KMS-11 (cell line): ENCODE measurements at regions not wholly inside any gene's neighbourhood (a gene's known extent, or its start where the extent isn't known, plus 50 kb on each side); places are given as distances from the start of the nearest gene placed in this dataset.

Experiments used
- H2AFZ ChIP-seq: fragments of 200-600 bp; sonication (generic); 2 replicates; pipeline ENCODE4 v1.6.1; 2016; ENCODE audit warnings: antibody characterized with exemption, mixed run types, low read depth
- H3K27ac ChIP-seq: fragments of 200-600 bp; sonication (generic); 2 replicates; pipeline ENCODE4 v1.6.1; 2016; ENCODE audit warnings: mild to moderate bottlenecking, mixed run types
- H3K27me3 ChIP-seq: fragments of 200-600 bp; sonication (generic); 2 replicates; pipeline ENCODE4 v1.6.1; 2017; ENCODE audit warnings: mild to moderate bottlenecking, low read depth, mixed run types, moderate library complexity; ENCODE audit not compliant: insufficient read depth
- H3K36me3 ChIP-seq: fragments of 200-600 bp; sonication (generic); 2 replicates; pipeline ENCODE4 v1.6.1; 2017; ENCODE audit warnings: mild to moderate bottlenecking, mixed run types; ENCODE audit not compliant: insufficient read depth
- H3K4me1 ChIP-seq: fragments of 200-600 bp; sonication (generic); 2 replicates; pipeline ENCODE4 v1.6.1; 2016; ENCODE audit warnings: mild to moderate bottlenecking, low read depth, mixed run types; ENCODE audit not compliant: poor library complexity, severe bottlenecking
- H3K4me2 ChIP-seq: fragments of 200-600 bp; sonication (generic); 2 replicates; pipeline ENCODE4 v1.7.0; 2016; ENCODE audit warnings: mild to moderate bottlenecking, mixed run types
- H3K4me3 ChIP-seq: fragments of 200-600 bp; sonication (generic); IDR thresholded peaks from 2 replicates; pipeline ENCODE4 v1.6.1; 2017; ENCODE audit warnings: low read depth, low read length, mixed read lengths; ENCODE audit not compliant: insufficient read depth
- H3K79me2 ChIP-seq: fragments of 200-600 bp; sonication (generic); 2 replicates; pipeline ENCODE4 v1.6.1; 2016; ENCODE audit warnings: low read depth, mixed run types; ENCODE audit not compliant: insufficient read depth
- H3K9ac ChIP-seq: fragments of 200-600 bp; sonication (generic); 2 replicates; pipeline ENCODE4 v1.6.1; 2016; ENCODE audit warnings: mild to moderate bottlenecking, mixed run types
- H4K20me1 ChIP-seq: fragments of 200-600 bp; sonication (generic); 2 replicates; pipeline ENCODE4 v1.6.1; 2016; ENCODE audit warnings: mild to moderate bottlenecking, mixed run types; ENCODE audit not compliant: insufficient read depth
- TF ChIP-seq, protein P1 (sequence below): fragments of 200-600 bp; sonication (generic); conservative IDR thresholded peaks from 2 replicates; pipeline ENCODE4 v1.6.1; 2017; ENCODE audit warnings: low read depth, mild to moderate bottlenecking, antibody characterized with exemption, low read length, moderate library complexity, mixed read lengths

GRCh38 chr7:88442413-88442812 lies 135.7 kb upstream of the STEAP4 start:
- H3K27ac ChIP-seq = no peak overlapping the region
- H3K27me3 ChIP-seq = no peaks in the 10 kb centered on the region
- no peaks in the 10 kb centered on the region for H4K20me1 ChIP-seq
- no peak overlapping the region for H3K4me3 ChIP-seq
- H3K4me1 ChIP-seq = peaks cover 17% of the 10 kb centered on the region
- no peaks in the 10 kb centered on the region for H3K79me2 ChIP-seq
- no peaks in the 10 kb centered on the region for H3K36me3 ChIP-seq
- H3K4me2 ChIP-seq = no peak overlapping the region
- H2AFZ ChIP-seq = no peak overlapping the region
- H3K9ac ChIP-seq = no peak overlapping the region
- TF ChIP-seq, protein P1, sequence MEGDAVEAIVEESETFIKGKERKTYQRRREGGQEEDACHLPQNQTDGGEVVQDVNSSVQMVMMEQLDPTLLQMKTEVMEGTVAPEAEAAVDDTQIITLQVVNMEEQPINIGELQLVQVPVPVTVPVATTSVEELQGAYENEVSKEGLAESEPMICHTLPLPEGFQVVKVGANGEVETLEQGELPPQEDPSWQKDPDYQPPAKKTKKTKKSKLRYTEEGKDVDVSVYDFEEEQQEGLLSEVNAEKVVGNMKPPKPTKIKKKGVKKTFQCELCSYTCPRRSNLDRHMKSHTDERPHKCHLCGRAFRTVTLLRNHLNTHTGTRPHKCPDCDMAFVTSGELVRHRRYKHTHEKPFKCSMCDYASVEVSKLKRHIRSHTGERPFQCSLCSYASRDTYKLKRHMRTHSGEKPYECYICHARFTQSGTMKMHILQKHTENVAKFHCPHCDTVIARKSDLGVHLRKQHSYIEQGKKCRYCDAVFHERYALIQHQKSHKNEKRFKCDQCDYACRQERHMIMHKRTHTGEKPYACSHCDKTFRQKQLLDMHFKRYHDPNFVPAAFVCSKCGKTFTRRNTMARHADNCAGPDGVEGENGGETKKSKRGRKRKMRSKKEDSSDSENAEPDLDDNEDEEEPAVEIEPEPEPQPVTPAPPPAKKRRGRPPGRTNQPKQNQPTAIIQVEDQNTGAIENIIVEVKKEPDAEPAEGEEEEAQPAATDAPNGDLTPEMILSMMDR = no peak

DNA sequence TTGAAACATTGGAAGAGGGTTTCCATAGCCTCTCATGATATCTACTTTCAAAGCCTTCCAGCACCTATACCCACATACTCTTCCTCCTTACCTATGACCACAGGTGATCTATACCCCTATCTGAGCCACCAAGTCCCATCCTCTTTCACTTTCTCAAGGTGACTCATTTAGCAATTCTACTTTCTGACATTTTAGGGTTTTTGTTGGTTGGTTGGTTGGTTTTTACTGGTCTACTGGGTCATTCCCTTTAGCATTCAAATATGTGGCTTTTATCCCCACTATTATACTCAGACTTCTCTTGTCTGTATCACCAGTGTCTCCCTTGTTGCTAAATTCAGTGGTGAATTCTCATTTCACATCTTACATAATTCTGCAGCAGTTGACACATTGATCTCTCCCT lies 130.4 kb upstream of the STEAP4 start:
- Histone ChIP-seq H3K36me3 (no peaks in the 10 kb centered on the region), H4K20me1 (no peaks in the 10 kb centered on the region), H3K27me3 (no peaks in the 10 kb centered on the region), H3K4me3 (no peak overlapping the region), H3K9ac (no peak overlapping the region), H3K4me2 (no peak overlapping the region), H3K4me1 (peaks cover 8% of the 10 kb centered on the region), H3K27ac (no peak overlapping the region), H3K79me2 (no peaks in the 10 kb centered on the region), H2AFZ (no peak overlapping the region)
- TF ChIP-seq, protein P1 = no peak

DNA sequence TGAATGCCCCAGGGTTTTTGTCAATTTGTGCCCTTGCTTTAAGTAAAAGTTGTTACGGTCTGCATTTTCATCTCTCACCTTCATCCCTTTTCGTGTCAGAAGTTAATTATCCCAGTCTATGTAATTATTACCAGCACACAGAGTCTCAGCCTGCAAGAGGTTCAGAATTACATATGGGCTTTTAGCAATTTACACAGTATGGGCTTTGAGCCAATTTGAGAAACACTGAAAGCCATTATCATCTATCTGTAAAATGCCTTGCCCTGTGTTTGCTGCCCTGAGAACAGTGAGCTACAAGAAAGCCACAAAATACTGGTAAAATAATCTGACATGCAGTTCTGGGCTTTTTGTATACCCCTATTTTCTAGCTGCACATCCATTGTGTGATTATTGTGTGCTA lies 125.6 kb upstream of the STEAP4 start:
- Histone ChIP-seq H3K79me2 (no peaks in the 10 kb centered on the region), H3K36me3 (no peaks in the 10 kb centered on the region), H3K4me1 (peaks cover 8% of the 10 kb centered on the region), H3K9ac (no peak overlapping the region), H2AFZ (no peak overlapping the region), H3K27me3 (no peaks in the 10 kb centered on the region), H3K4me3 (no peak overlapping the region), H3K4me2 (no peak overlapping the region), H3K27ac (no peak overlapping the region), H4K20me1 (no peaks in the 10 kb centered on the region)
- TF ChIP-seq, protein P1 = no peak

DNA sequence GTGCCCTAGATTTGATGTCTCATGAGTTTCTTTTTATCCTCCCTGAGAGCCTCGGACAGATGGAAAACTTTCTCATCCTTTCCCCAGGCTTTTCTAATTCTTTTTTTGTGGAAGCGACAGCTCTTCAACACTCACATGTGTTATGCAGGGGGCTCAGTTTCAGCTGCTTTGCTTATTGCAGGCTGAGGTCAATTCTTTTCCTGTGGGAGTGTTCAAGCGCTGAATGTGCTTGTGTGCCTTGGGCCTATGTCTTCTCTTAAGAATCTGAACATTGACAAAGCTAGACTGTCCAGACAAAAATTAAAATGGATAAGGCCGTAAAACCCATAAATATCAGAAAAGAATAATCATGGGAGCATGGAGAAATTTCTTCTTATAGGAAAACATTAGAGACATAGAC lies 125.2 kb upstream of the STEAP4 start:
- H3K27me3 ChIP-seq = no peaks in the 10 kb centered on the region
- no peak overlapping the region for H2AFZ ChIP-seq
- TF ChIP-seq, protein P1 = no peak
- H4K20me1 ChIP-seq = no peaks in the 10 kb centered on the region
- H3K27ac ChIP-seq = no peak overlapping the region
- H3K9ac ChIP-seq = no peak overlapping the region
- no peak overlapping the region for H3K4me3 ChIP-seq
- H3K36me3 ChIP-seq = no peaks in the 10 kb centered on the region
- peaks cover 8% of the 10 kb centered on the region for H3K4me1 ChIP-seq
- H3K79me2 ChIP-seq = no peaks in the 10 kb centered on the region
- H3K4me2 ChIP-seq = no peak overlapping the region

DNA sequence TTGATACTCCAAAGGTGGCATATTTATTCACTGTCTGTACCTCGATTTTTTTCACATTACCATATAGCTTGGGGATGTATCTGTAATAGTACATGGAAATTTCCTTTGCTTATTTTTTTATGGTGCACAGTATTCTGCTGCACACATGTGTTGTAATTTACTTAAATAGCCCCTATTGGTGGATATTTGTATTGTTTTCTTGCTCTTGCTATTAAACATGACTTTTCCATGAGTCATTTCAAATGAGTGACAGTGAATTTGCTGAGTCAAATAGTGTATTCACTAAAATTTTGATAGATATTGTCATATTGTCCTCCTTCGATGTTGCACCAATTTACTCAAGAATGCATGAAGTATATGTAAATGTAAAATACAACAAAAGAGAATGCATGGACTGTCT lies 122.7 kb upstream of the STEAP4 start:
- TF ChIP-seq, protein P1 = no peak
- no peaks in the 10 kb centered on the region for H3K36me3 ChIP-seq
- no peak overlapping the region for H2AFZ ChIP-seq

More for the DNA sequence above, 122.7 kb upstream of the STEAP4 start:
- H3K4me1 ChIP-seq = peaks cover 8% of the 10 kb centered on the region
- H3K4me2 ChIP-seq = no peak overlapping the region
- H3K27ac ChIP-seq = no peak overlapping the region
- H3K79me2 ChIP-seq = no peaks in the 10 kb centered on the region
- H4K20me1 ChIP-seq = no peaks in the 10 kb centered on the region
- no peaks in the 10 kb centered on the region for H3K27me3 ChIP-seq
- no peak overlapping the region for H3K4me3 ChIP-seq
- H3K9ac ChIP-seq = no peak overlapping the region
